ENCODE measurements at regions not wholly inside any gene's neighbourhood (a gene's known extent, or its start where the extent isn't known, plus 50 kb on each side); places are given as distances from the start of the nearest gene placed in this dataset.
"Not testable (repeated sequence)": the region's sequence is repeated elsewhere in the genome, so short reads cannot be mapped to it uniquely, and the experiment has no call there.

- ATAC-seq (ENCODE audit: insufficient number of reproducible peaks, low FRiP score, low read depth) (no peak), DNase-seq (ENCODE audit: low spot score) (no peak)
- no peaks in the 10 kb centered on the region for H3K9me3 ChIP-seq
- no peaks in the 10 kb centered on the region for H3K36me3 ChIP-seq
- H3K4me3 ChIP-seq = no peak overlapping the region
- H3K27ac ChIP-seq = no peak overlapping the region
- TF ChIP-seq CTCF (IDR thresholded peaks at IDR 0.05) = no peak
- no peaks in the 10 kb centered on the region for H3K27me3 ChIP-seq (replicated peaks; ENCODE audit: insufficient read depth)
- no peaks in the 10 kb centered on the region for H3K4me1 ChIP-seq (ENCODE audit: control insufficient read depth in 1 of 2, low read depth in 2 of 2)
Observed at GRCh38 chr11:42976636-42977217, 335.1 kb upstream of the API5 start.

GRCh38 chr11:42992594-42992993 lies 319.2 kb upstream of the API5 start:
- no peak overlapping the region for H3K27ac ChIP-seq
- DNase-seq (ENCODE audit: low spot score) (no peak), ATAC-seq (ENCODE audit: insufficient number of reproducible peaks, low FRiP score, low read depth) (no peak)
- H3K4me1 ChIP-seq (ENCODE audit: control insufficient read depth in 1 of 2, low read depth in 2 of 2) = no peaks in the 10 kb centered on the region
- no peak for TF ChIP-seq CTCF (IDR thresholded peaks at IDR 0.05)
- no peaks in the 10 kb centered on the region for H3K27me3 ChIP-seq (replicated peaks; ENCODE audit: insufficient read depth)
- no peaks in the 10 kb centered on the region for H3K36me3 ChIP-seq
- H3K4me3 ChIP-seq = no peak overlapping the region
- no peaks in the 10 kb centered on the region for H3K9me3 ChIP-seq

- no peak for DNase-seq (ENCODE audit: low spot score)
- Histone ChIP-seq H3K36me3 (no peaks in the 10 kb centered on the region), H3K27me3 (replicated peaks; ENCODE audit: insufficient read depth) (no peaks in the 10 kb centered on the region), H3K27ac (no peak overlapping the region), H3K4me3 (no peak overlapping the region), H3K4me1 (ENCODE audit: control insufficient read depth in 1 of 2, low read depth in 2 of 2) (no peaks in the 10 kb centered on the region), H3K9me3 (no peaks in the 10 kb centered on the region)
- no peak for ATAC-seq (ENCODE audit: insufficient number of reproducible peaks, low FRiP score, low read depth)
- TF ChIP-seq CTCF (IDR thresholded peaks at IDR 0.05) = no peak
Observed at GRCh38 chr11:42996421-42997307, 315.1 kb upstream of the API5 start.

- not testable (repeated sequence) for ATAC-seq (ENCODE audit: insufficient number of reproducible peaks, low FRiP score, low read depth)
Observed at GRCh38 chr11:43004879-43005278, 306.9 kb upstream of the API5 start.

GRCh38 chr11:43010042-43010441 lies 301.8 kb upstream of the API5 start:
- DNase-seq (ENCODE audit: low spot score) (no peak), ATAC-seq (ENCODE audit: insufficient number of reproducible peaks, low FRiP score, low read depth) (no peak)
- no peak for TF ChIP-seq CTCF (IDR thresholded peaks at IDR 0.05)
- no peak overlapping the region for H3K4me3 ChIP-seq
- H3K4me1 ChIP-seq (ENCODE audit: control insufficient read depth in 1 of 2, low read depth in 2 of 2) = no peaks in the 10 kb centered on the region
- H3K36me3 ChIP-seq = no peaks in the 10 kb centered on the region
- H3K9me3 ChIP-seq = no peaks in the 10 kb centered on the region
- H3K27ac ChIP-seq = no peak overlapping the region
- no peaks in the 10 kb centered on the region for H3K27me3 ChIP-seq (replicated peaks; ENCODE audit: insufficient read depth)

More at GRCh38 chr11:43004879-43005278, 306.9 kb upstream of the API5 start:
- H3K4me3 ChIP-seq; H3K27ac ChIP-seq; DNase-seq (ENCODE audit: low spot score); H3K9me3 ChIP-seq; H3K4me1 ChIP-seq (ENCODE audit: control insufficient read depth in 1 of 2, low read depth in 2 of 2); H3K27me3 ChIP-seq (replicated peaks; ENCODE audit: insufficient read depth); H3K36me3 ChIP-seq: not testable (repeated sequence)
